ENCODE measurements at regions not wholly inside any gene's neighbourhood (a gene's known extent, or its start where the extent isn't known, plus 50 kb on each side); places are given as distances from the start of the nearest gene placed in this dataset.

DNA sequence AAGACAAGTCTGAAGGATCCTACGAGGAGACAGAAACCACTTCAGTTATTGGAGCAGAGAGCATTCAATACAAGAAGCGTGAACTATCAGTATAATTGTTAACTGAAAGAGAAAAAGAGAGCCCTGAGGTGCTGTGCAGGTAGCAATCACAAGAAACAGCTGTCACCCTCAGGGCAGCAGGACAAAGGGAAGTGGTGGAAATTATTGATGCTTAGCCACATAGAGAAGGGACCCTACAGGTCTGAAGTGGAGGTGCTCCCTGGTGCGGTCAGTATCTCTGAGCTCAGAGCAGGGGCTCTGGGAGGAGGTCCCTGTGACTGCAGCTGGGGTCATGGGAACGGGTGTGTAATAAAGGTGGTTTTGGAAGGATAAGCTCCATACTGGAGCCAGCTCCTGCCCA, 97.8 kb upstream of the KLF6 start:
- TF ChIP-seq EP300 (IDR thresholded peaks at IDR 0.05; ENCODE audit: borderline replicate concordance) = no peak
- TF ChIP-seq, protein P1, sequence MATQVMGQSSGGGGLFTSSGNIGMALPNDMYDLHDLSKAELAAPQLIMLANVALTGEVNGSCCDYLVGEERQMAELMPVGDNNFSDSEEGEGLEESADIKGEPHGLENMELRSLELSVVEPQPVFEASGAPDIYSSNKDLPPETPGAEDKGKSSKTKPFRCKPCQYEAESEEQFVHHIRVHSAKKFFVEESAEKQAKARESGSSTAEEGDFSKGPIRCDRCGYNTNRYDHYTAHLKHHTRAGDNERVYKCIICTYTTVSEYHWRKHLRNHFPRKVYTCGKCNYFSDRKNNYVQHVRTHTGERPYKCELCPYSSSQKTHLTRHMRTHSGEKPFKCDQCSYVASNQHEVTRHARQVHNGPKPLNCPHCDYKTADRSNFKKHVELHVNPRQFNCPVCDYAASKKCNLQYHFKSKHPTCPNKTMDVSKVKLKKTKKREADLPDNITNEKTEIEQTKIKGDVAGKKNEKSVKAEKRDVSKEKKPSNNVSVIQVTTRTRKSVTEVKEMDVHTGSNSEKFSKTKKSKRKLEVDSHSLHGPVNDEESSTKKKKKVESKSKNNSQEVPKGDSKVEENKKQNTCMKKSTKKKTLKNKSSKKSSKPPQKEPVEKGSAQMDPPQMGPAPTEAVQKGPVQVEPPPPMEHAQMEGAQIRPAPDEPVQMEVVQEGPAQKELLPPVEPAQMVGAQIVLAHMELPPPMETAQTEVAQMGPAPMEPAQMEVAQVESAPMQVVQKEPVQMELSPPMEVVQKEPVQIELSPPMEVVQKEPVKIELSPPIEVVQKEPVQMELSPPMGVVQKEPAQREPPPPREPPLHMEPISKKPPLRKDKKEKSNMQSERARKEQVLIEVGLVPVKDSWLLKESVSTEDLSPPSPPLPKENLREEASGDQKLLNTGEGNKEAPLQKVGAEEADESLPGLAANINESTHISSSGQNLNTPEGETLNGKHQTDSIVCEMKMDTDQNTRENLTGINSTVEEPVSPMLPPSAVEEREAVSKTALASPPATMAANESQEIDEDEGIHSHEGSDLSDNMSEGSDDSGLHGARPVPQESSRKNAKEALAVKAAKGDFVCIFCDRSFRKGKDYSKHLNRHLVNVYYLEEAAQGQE (IDR thresholded peaks at IDR 0.05; ENCODE audit: low read depth) = no peak
- no peak for TF ChIP-seq EGR1 (IDR thresholded peaks at IDR 0.05)
- TF ChIP-seq, protein P2, sequence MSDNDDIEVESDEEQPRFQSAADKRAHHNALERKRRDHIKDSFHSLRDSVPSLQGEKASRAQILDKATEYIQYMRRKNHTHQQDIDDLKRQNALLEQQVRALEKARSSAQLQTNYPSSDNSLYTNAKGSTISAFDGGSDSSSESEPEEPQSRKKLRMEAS (IDR thresholded peaks at IDR 0.05) = no peak
- TF ChIP-seq TEAD4 (IDR thresholded peaks at IDR 0.05) = no peak

Data from Ishikawa (cell line).